ENCODE measurements at regions not wholly inside any gene's neighbourhood (a gene's known extent, or its start where the extent isn't known, plus 50 kb on each side); places are given as distances from the start of the nearest gene placed in this dataset.

- no peaks in the 10 kb centered on the region for H3K36me3 ChIP-seq (ENCODE audit: control insufficient read depth, insufficient read depth, low read length)
- TF ChIP-seq, protein P1, sequence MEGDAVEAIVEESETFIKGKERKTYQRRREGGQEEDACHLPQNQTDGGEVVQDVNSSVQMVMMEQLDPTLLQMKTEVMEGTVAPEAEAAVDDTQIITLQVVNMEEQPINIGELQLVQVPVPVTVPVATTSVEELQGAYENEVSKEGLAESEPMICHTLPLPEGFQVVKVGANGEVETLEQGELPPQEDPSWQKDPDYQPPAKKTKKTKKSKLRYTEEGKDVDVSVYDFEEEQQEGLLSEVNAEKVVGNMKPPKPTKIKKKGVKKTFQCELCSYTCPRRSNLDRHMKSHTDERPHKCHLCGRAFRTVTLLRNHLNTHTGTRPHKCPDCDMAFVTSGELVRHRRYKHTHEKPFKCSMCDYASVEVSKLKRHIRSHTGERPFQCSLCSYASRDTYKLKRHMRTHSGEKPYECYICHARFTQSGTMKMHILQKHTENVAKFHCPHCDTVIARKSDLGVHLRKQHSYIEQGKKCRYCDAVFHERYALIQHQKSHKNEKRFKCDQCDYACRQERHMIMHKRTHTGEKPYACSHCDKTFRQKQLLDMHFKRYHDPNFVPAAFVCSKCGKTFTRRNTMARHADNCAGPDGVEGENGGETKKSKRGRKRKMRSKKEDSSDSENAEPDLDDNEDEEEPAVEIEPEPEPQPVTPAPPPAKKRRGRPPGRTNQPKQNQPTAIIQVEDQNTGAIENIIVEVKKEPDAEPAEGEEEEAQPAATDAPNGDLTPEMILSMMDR (IDR thresholded peaks at IDR 0.05; ENCODE audit: insufficient read depth, low read length, poor library complexity, severe bottlenecking) = peak; percentile 19
- H3K4me3 ChIP-seq (replicated peaks; ENCODE audit: low read depth, low read length) = no peak overlapping the region
- DNase-seq (ENCODE audit: extremely low read depth, insufficient read length) = no peak
- H3K27me3 ChIP-seq (replicated peaks; ENCODE audit: control insufficient read depth, insufficient read depth, low read length) = no peaks in the 10 kb centered on the region
These were observed 54.6 kb upstream of the OR5P2 start for GRCh38 chr11:7851391-7851790.

GRCh38 chr11:7849018-7849417, 52.3 kb upstream of the OR5P2 start:
- no peak for DNase-seq (ENCODE audit: extremely low read depth, insufficient read length)
- H3K27me3 ChIP-seq (replicated peaks; ENCODE audit: control insufficient read depth, insufficient read depth, low read length) = no peaks in the 10 kb centered on the region
- TF ChIP-seq, protein P1 (IDR thresholded peaks at IDR 0.05; ENCODE audit: insufficient read depth, low read length, poor library complexity, severe bottlenecking) = no peak
- no peak overlapping the region for H3K4me3 ChIP-seq (replicated peaks; ENCODE audit: low read depth, low read length)
- no peaks in the 10 kb centered on the region for H3K36me3 ChIP-seq (ENCODE audit: control insufficient read depth, insufficient read depth, low read length)

Measured in GM06990 (cell line).